Epithelial cell of esophagus (primary cell): ENCODE measurements at regions not wholly inside any gene's neighbourhood (a gene's known extent, or its start where the extent isn't known, plus 50 kb on each side); places are given as distances from the start of the nearest gene placed in this dataset.
"Not testable (repeated sequence)": the region's sequence is repeated elsewhere in the genome, so short reads cannot be mapped to it uniquely, and the experiment has no call there.

Experiments used
- DNase-seq: peaks from one replicate; pipeline ENCODE4 v3.0.0; 2010; ENCODE audit warnings: low read depth
- H3K4me3 ChIP-seq: 2 replicates; pipeline ENCODE4 v1.5.1; 2011; ENCODE audit warnings: mild to moderate bottlenecking, low read length, control low read depth
- CTCF ChIP-seq: IDR thresholded peaks from 2 replicates; pipeline ENCODE4 v1.5.1; 2011; ENCODE audit warnings: low read depth, mild to moderate bottlenecking, low read length, control low read depth, inconsistent platforms; ENCODE audit not compliant: insufficient read depth; ENCODE audit errors: missing control alignments

GRCh38 chr7:121531175-121532070, 135.3 kb upstream of the FAM3C start:
- TF ChIP-seq CTCF, result no peak
- no peak overlapping the region for H3K4me3 ChIP-seq
- DNase-seq, result peak; percentile 88

- no peak for TF ChIP-seq CTCF
- no peak overlapping the region for H3K4me3 ChIP-seq
- peak; percentile 96 for DNase-seq
These were observed 134.4 kb upstream of the FAM3C start for GRCh38 chr7:121530227-121531174.

- TF ChIP-seq CTCF, result no peak
- peak; percentile 27 for DNase-seq
- no peak overlapping the region for H3K4me3 ChIP-seq
These were observed 132.9 kb upstream of the FAM3C start for GRCh38 chr7:121529003-121529402.

DNA sequence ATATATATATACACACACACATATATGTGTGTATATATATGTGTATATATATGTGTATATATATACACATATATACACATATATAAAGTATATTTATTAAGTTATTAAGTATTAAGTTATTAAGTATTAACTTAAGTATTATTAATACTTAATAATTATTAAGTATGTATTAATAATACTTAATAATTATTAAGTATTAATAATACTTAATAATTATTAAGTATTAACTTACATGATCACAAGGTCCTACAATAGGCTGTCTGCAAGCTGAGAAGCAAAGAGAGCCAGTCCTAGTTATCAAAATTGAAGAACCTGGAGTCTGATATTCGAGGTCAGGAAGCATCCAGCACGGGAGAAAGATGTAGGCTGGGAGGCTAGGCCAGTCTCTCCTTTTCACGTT, 130.1 kb upstream of the FAM3C start:
- H3K4me3 ChIP-seq, DNase-seq: not testable (repeated sequence)

- DNase-seq, result no peak
- no peak overlapping the region for H3K4me3 ChIP-seq
- no peak for TF ChIP-seq CTCF
These were observed 129.2 kb upstream of the FAM3C start for GRCh38 chr7:121525155-121525819.

DNA sequence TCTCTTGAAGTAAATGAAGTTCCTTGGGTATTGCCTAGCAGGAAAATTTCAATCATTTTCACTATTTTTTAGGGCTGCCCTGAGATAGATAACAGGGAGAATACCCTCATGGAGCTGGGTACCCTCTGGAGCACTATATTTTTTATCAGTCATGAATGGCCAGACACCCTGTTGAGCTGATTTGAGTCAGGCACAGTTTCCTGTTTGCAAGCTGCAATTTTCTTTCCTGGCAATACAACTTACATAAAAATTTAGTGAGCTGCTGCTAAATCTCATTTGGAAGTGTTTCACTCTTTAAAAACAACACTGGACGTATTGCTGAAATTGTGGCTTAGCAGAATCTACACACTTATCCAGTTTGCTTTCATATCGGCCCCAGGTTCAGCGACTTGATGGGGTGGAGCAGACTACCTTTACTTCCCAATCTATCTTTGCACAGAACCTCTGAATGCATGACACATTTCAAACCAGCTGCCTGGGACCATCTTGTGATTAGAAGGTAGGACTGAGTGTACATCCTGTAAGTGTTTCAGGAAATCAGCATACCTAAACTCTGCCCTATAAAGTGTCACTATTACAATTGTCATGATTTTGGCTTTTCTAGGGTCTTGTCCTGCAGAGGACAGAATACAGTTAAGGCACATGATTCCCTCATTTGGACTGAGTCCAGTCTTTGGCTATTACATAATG, 125.7 kb upstream of the FAM3C start:
- no peak for TF ChIP-seq CTCF
- no peak for DNase-seq
- H3K4me3 ChIP-seq, result no peak overlapping the region

DNA sequence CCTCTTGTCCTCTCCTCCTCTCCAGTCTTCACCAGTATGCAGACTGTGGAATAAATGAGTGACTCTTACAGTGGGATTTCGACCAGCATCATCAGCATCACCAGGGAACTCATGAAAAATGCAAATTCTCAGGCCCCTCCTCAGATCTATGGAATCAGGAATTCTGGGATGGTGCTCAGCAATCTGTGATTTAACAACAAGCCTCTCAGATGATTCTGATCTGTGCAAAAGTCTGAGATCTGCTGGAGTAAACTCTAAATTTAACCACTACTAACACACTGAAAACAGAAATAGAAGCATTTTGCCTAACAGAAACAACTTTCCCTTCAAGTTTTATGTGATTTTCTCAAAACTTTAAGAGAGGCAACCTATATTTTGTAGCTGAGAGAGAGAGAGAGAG, 124.8 kb upstream of the FAM3C start:
- no peak for TF ChIP-seq CTCF
- no peak for DNase-seq
- H3K4me3 ChIP-seq, result no peak overlapping the region
